Mucosa of stomach (tissue), 1 donor: ENCODE measurements at regions not wholly inside any gene's neighbourhood (a gene's known extent, or its start where the extent isn't known, plus 50 kb on each side); places are given as distances from the start of the nearest gene placed in this dataset.

Source experiments
- H3K27me3 ChIP-seq: one replicate; pipeline ENCODE4 v1.7.0; 2013; ENCODE audit warnings: mild to moderate bottlenecking, low read length; ENCODE audit not compliant: control insufficient read depth, insufficient read depth
- H3K36me3 ChIP-seq: one replicate; pipeline ENCODE4 v1.7.0; 2013; ENCODE audit warnings: low read length; ENCODE audit not compliant: control insufficient read depth, insufficient read depth
- H3K4me1 ChIP-seq: one replicate; pipeline ENCODE4 v1.7.0; 2013; ENCODE audit warnings: mild to moderate bottlenecking, low read length; ENCODE audit not compliant: control insufficient read depth, insufficient read depth
- H3K4me3 ChIP-seq: one replicate; pipeline ENCODE4 v1.7.0; 2013; ENCODE audit warnings: low read length
- H3K9ac ChIP-seq: one replicate; pipeline ENCODE4 v1.7.0; 2013; ENCODE audit warnings: mild to moderate bottlenecking, low read length, moderate library complexity
- H3K9me3 ChIP-seq: one replicate; pipeline ENCODE4 v1.7.0; 2013; ENCODE audit warnings: mild to moderate bottlenecking, low read length, moderate library complexity; ENCODE audit not compliant: control insufficient read depth
- donor health status: Pancreatic carcinoma.

DNA sequence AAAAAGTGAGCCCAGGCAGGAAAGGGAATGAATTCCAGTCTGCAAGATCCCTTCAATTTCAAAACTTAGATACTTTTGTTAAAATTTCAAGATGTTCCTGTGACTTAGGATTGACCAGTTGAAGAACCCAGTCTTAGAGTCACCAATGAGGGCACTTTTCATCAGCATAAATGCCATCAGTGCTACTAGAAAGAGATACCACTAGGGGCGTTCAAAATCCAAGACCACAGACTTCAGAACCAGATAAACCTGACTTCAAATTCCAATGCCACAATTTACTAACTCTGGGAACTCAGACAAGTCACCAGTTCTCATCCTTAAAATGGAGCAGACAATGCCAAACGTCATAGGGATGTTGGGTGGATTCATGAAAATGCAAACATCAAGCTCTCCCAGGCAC is 523.2 kb downstream of the BUD13 start:
- Histone ChIP-seq H3K4me1 (no peaks in the 10 kb centered on the region), H3K9ac (no peak overlapping the region), H3K9me3 (no peaks in the 10 kb centered on the region), H3K36me3 (no peaks in the 10 kb centered on the region), H3K27me3 (no peaks in the 10 kb centered on the region), H3K4me3 (no peak overlapping the region)

DNA sequence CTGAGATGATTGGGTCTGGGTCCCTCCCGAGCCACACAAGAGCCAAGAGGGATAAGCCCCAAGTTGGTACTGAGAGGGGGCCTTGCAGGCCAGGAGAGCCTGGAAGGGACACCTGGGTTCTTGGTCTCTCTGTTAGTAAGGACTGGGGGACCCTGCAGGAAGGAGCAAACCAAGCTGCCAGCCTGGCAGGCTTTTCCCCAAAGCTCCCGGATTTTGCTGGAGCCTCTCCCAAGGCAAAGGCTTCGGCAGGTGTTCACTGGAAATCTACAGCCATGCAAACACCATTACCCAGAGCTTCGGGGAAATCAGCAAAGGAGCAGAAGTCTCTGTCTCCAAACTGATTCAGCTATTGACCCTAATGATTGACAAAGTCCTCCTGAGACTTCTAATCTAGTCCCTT is 527.9 kb downstream of the BUD13 start:
- no peak overlapping the region for H3K4me3 ChIP-seq
- H3K9me3 ChIP-seq: no peaks in the 10 kb centered on the region
- no peaks in the 10 kb centered on the region for H3K4me1 ChIP-seq
- no peak overlapping the region for H3K9ac ChIP-seq
- H3K27me3 ChIP-seq: no peaks in the 10 kb centered on the region
- H3K36me3 ChIP-seq: no peaks in the 10 kb centered on the region

DNA sequence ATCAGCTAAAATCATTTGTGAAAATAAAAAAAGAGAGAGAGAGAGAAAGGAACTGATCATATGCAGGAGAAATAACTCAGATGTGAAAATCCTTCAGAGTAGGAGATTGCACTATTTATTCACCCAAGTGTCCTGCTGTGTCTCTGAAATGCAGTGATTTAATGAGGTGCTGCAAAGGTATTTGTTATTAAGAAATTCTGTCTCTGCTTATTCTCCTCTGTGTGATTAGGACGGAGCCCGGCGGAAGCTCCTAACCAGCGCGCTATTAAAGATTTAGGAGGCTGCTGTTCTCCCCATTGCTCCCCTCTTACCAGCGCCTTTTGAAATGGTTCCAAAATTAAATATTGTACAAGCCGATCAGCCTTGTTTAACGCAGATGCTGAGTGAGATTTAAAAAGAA is 528.3 kb downstream of the BUD13 start:
- Histone ChIP-seq H3K27me3 (no peaks in the 10 kb centered on the region), H3K4me3 (no peak overlapping the region), H3K4me1 (no peaks in the 10 kb centered on the region), H3K36me3 (no peaks in the 10 kb centered on the region), H3K9me3 (no peaks in the 10 kb centered on the region), H3K9ac (no peak overlapping the region)

DNA sequence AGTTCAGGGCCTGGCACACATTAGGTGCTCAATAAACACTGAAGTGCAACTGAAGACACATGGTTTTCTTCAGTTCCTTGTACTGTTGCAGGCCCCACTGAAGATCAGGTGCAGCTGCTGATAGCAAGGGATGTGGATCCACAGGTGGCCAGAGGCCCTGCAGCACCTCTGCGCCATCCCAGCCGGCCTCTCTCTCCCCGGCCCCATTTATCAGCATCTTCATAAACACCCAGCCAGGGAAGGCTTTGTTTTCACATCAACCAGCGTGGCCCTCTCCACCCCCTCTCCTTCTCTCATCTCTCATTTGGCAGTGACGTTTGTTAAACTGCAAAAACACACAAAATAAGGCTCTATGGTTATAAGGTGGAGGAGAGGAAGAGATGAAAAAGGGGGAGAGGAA is 528.8 kb downstream of the BUD13 start:
- Histone ChIP-seq H3K4me3 (no peak overlapping the region), H3K36me3 (no peaks in the 10 kb centered on the region), H3K27me3 (no peaks in the 10 kb centered on the region), H3K4me1 (no peaks in the 10 kb centered on the region), H3K9ac (no peak overlapping the region), H3K9me3 (no peaks in the 10 kb centered on the region)

DNA sequence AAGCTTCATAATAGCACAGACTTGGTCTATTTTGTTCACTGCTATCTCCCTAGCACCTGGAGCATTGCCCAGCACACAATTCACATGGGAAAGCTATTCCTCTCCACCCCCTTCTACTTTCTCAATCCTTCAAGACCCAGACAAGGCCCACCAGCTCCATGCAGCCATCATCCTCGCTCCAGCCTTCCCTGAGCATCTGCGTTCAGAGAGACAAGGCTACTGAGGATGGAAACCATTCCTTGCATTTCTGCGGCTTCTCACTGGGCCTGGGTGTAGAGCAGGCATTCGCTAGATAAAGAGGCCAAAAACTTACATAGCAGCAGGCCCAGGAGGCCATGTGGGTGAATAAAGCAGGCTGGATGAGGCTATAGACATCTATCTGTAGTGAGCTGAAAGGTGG is 530.8 kb downstream of the BUD13 start:
- H3K36me3 ChIP-seq: no peaks in the 10 kb centered on the region
- no peaks in the 10 kb centered on the region for H3K9me3 ChIP-seq
- no peak overlapping the region for H3K4me3 ChIP-seq
- H3K9ac ChIP-seq: no peak overlapping the region
- no peaks in the 10 kb centered on the region for H3K4me1 ChIP-seq
- H3K27me3 ChIP-seq: no peaks in the 10 kb centered on the region

DNA sequence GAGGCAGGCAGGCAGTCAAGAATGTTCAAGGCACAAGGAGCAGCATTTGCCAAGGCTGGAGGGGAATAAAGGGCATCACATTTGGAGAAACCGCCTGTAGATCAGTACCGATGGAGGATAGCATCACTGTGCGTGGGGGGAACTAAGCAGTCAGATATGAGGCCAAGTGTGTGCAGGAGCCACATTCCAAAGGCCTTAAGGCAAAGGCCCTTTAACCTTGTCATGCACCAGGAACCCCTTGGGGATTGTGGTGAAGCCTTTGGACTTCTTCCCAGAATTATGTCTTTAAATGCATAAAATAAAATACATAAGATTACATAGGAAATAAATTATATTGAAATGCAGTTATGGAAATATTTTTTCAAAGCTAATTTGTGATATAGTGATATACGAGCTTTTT is 532.1 kb downstream of the BUD13 start:
- H3K27me3 ChIP-seq: no peaks in the 10 kb centered on the region

DNA sequence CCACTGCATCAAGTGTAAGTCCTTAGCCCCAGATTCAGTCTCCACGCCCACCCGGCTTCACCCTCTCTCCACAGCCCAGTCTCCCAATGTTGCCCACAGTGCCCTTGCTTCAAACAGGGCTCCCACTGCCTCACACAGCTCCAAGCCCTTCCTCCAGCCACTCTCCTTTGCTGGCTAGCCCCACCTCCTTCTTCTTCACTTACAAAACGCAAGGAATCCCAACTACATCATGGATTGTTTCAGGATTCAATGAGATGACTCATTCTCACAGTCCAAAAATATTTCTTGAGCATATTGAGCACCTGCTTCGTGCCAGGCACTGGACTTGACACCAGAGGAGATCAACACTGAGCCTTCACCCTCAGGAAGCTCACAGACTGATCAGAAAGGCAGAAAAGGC is 533.5 kb downstream of the BUD13 start:
- Histone ChIP-seq H3K9me3 (no peaks in the 10 kb centered on the region), H3K9ac (no peak overlapping the region), H3K36me3 (no peaks in the 10 kb centered on the region), H3K4me1 (no peaks in the 10 kb centered on the region), H3K4me3 (no peak overlapping the region), H3K27me3 (no peaks in the 10 kb centered on the region)

More for the DNA sequence above, 532.1 kb downstream of the BUD13 start:
- no peaks in the 10 kb centered on the region for H3K4me1 ChIP-seq
- H3K9ac ChIP-seq: no peak overlapping the region
- H3K9me3 ChIP-seq: no peaks in the 10 kb centered on the region
- H3K4me3 ChIP-seq: no peak overlapping the region
- no peaks in the 10 kb centered on the region for H3K36me3 ChIP-seq

DNA sequence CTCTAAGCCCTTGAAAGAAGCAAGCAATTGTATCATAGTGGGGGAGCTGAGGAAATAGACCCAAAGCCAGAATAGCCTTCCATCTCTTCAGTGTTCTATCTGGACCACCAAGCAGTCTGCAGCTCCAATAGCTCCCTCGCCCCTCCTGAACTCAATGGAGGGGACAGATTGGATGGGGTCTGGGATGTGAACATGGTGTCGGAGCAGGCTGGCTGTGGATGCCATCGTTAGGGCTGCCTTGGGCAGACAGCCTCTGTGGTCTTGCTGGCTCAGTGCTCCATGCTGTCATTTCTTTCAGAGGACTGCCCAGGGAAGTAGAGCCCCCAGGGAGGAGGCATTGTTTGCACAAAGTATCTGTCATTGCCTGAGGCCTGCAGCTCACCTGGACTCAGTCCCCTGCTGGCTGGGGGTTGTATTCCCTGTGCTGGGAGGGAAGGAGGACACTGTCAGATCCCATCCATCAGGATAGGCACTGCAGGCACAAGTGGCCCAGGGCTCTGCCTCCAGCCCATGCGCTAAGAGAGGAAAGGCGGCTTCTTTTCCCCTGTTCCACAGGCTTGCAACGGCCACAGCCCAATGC is 537.7 kb downstream of the BUD13 start:
- no peaks in the 10 kb centered on the region for H3K27me3 ChIP-seq
- H3K9ac ChIP-seq: no peak overlapping the region
- no peaks in the 10 kb centered on the region for H3K9me3 ChIP-seq
- H3K4me1 ChIP-seq: no peaks in the 10 kb centered on the region
- H3K36me3 ChIP-seq: no peaks in the 10 kb centered on the region
- H3K4me3 ChIP-seq: no peak overlapping the region

DNA sequence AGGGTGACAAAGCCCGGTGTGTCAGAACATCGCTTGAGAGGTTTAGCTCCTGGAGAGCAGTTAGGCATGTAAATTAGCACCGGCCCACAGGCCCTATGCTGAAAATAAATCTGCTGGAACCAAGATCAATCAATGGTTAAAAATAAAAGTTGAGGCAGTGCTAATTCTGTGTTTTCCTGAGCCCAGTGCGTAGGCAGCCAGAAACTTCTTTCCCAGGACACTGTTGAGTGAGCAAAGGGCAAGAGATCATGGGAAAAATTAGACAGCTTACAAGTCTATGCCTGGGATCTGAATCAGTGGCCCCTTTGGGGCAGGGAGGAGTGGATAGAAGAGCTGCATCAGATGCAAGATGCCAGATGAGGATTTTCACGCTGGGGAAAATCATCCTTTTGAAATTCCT is 539.2 kb downstream of the BUD13 start:
- Histone ChIP-seq H3K9ac (no peak overlapping the region), H3K4me3 (no peak overlapping the region), H3K27me3 (no peaks in the 10 kb centered on the region), H3K36me3 (no peaks in the 10 kb centered on the region), H3K9me3 (no peaks in the 10 kb centered on the region), H3K4me1 (no peaks in the 10 kb centered on the region)

DNA sequence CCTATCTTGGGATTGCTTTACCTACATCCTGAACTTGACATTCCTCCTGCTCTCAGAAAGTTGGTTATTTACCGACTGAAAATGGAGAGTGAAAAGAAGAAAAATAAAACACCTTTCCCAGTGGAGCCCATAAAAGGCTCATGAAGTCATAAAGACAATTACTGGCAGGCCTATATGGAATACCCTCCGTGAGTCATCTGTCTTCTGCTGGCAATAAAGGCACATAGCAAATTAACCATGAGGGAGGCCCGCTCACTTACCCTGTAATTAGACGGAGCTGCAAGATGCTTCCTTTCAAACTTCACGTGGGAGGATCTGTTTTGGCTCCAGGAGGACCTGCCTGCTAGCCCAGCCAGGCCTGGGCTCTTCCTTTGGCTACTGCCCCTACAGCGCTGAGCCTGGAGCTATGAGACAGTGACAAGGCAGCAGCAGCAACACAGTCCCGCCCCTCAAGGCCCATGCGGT is 540.4 kb downstream of the BUD13 start:
- no peaks in the 10 kb centered on the region for H3K4me1 ChIP-seq
- no peak overlapping the region for H3K9ac ChIP-seq
- no peaks in the 10 kb centered on the region for H3K9me3 ChIP-seq
- no peak overlapping the region for H3K4me3 ChIP-seq
- no peaks in the 10 kb centered on the region for H3K27me3 ChIP-seq
- no peaks in the 10 kb centered on the region for H3K36me3 ChIP-seq

DNA sequence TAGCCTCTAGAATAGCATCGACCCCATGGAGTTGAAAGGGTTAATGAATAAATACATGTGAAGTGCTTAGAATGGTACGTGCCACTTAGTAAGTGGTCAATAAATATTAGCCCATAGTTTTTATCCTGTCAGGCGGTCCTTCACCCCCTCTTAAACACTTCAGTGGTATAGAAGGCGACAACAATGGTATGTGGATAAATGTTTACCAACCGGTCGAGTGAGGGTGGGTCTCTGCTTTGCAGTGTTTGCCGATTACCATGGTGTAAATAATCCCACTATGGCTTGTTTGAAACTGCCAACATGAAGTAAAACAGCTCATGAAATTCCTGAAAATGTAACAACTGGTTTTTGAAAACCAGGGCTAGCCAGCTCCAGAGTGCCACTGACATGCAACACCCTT is 541.2 kb downstream of the BUD13 start:
- H3K36me3 ChIP-seq: no peaks in the 10 kb centered on the region
- H3K27me3 ChIP-seq: no peaks in the 10 kb centered on the region

DNA sequence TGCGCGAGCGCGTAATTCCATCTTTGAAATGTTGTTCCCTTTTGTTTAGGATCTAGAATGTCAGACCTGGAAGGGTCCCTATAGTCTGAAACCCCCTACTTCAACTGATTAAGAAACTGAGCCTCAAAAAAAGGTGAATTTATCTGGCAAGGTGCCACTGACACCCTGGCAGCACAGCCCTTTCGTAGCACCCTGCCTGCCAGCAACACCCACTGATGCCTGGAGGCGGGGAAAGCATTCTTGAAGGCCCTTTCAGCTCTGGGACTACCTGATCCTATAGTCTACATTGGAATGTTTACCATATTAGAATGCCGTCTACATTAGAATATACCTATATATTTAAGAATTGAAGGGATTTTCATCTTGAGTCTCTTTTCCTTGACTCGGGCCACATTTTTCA is 542.3 kb downstream of the BUD13 start:
- H3K4me3 ChIP-seq: no peak overlapping the region
- no peaks in the 10 kb centered on the region for H3K36me3 ChIP-seq
- no peaks in the 10 kb centered on the region for H3K27me3 ChIP-seq
- H3K4me1 ChIP-seq: no peaks in the 10 kb centered on the region
- no peak overlapping the region for H3K9ac ChIP-seq
- H3K9me3 ChIP-seq: no peaks in the 10 kb centered on the region

More for the DNA sequence above, 541.2 kb downstream of the BUD13 start:
- H3K4me1 ChIP-seq: no peaks in the 10 kb centered on the region
- no peaks in the 10 kb centered on the region for H3K9me3 ChIP-seq
- H3K9ac ChIP-seq: no peak overlapping the region
- H3K4me3 ChIP-seq: no peak overlapping the region
